GM12874 (cell line): ENCODE measurements at regions not wholly inside any gene's neighbourhood (a gene's known extent, or its start where the extent isn't known, plus 50 kb on each side); places are given as distances from the start of the nearest gene placed in this dataset.

Experiments used
- TF ChIP-seq, protein P1 (sequence below): IDR thresholded peaks from 2 replicates; pipeline ENCODE4 v1.5.1; 2011; ENCODE audit warnings: low read depth, mild to moderate bottlenecking, control low read depth, low read length, moderate library complexity; ENCODE audit not compliant: insufficient read depth

DNA sequence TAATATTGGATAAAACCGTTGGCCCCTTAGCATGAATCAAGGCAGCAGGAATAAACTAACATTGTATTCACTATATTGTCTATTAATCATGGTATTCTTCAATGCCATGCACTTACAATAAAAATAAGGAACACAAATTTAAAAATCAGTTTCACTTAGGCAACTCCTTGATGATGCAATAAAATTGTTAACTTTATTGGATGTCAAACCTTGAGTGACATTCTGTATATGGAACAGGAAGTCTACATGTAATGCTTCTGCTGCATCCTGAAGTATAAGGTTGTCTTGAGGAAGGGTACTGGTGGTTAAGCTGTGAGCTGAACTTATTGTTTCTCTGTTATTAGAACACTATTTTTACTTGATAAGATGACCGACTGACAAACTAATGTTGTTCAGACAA is 605.5 kb downstream of the SATB2 start:
- TF ChIP-seq, protein P1, sequence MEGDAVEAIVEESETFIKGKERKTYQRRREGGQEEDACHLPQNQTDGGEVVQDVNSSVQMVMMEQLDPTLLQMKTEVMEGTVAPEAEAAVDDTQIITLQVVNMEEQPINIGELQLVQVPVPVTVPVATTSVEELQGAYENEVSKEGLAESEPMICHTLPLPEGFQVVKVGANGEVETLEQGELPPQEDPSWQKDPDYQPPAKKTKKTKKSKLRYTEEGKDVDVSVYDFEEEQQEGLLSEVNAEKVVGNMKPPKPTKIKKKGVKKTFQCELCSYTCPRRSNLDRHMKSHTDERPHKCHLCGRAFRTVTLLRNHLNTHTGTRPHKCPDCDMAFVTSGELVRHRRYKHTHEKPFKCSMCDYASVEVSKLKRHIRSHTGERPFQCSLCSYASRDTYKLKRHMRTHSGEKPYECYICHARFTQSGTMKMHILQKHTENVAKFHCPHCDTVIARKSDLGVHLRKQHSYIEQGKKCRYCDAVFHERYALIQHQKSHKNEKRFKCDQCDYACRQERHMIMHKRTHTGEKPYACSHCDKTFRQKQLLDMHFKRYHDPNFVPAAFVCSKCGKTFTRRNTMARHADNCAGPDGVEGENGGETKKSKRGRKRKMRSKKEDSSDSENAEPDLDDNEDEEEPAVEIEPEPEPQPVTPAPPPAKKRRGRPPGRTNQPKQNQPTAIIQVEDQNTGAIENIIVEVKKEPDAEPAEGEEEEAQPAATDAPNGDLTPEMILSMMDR: no peak

DNA sequence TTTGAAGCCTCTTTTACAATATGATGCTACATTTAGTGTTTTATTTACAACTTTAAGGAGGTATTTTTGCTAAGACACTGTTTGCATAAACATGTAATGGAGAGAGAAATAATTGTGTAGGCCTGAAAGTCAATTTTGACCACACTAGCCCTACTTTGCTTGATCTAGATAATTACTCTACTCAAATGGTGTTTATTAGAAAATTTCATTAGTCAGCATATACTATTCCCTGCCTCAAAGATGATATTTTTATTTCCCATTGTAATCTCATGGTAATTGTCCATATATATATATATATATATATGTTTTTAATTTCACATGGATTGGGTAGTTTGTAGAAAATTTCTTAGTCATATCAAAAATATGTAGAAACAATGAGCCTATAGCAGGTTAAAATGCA is 632.2 kb downstream of the SATB2 start:
- TF ChIP-seq, protein P1: no peak

DNA sequence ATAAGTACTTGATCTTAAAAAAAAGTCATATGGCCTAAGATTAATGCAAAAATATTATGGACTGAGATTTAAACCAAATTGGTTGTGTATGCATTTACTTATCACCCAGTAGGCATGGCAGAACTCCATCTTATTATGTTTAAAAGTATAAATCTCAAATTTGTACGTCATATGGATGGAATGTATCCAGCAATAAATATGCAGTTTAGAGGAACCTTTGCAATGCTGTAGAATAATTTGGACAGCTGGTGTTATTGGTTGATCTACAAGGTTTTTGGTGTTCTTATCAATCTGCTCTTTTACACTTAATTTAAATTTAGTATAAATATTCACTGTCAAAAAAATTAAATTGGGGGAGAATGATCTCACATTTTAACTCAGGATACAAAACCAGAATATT is 640.2 kb downstream of the SATB2 start:
- TF ChIP-seq, protein P1: no peak

DNA sequence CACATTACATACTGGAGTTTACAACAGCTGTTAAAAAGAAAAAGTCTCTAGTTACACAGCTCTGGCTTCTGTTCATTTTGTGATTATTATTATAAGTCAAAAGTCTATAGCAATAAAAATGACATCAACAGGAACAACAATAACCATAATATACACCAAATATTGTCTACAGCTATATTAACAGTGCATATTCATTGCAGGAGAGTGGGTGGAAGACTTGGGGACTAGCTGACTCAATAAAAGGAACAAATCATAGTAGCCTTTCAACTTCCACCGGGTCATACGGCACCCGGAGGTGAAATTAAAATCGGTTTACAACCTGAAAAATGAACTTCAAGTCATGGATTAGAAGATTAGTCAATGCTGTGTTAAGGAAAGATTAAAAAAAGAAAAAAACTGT is 642.1 kb downstream of the SATB2 start:
- TF ChIP-seq, protein P1: no peak

DNA sequence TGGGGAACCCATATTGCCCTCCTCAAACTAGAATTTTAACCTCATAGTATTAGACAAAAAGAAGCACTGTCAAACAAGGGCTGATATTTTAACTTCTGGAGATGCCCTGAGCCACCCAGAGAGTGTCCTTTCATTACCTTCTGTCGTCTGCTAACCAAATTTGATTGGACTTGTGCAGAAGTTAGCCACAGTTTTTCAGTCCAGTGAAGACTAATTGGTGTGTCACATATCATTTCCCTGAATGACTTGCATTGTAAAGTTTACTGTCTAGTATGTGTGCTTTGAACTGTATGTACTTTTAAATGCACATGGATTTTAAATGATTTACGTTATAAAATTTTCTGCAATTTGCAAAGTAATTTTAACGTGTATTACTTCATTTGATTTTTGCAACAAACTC is 646.5 kb downstream of the SATB2 start:
- TF ChIP-seq, protein P1: no peak

DNA sequence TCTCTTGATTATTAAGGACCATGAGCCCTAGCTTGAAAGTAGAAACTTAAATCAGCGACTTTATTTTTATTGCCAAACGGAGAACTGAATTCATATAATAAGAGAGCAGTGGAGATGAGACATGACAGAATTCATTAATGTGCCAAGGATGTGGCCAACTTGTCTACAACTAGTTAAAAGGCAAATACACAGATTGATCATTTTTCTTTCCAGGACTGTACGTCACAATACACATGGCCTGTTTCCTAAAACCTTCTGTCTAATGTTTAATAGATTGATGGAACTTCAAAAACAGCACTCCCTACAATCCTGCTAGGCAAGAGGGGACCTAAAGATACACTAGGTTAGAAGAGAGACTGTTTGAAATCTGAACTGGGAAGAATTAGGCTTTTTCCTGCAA is 647.8 kb downstream of the SATB2 start:
- TF ChIP-seq, protein P1: no peak

DNA sequence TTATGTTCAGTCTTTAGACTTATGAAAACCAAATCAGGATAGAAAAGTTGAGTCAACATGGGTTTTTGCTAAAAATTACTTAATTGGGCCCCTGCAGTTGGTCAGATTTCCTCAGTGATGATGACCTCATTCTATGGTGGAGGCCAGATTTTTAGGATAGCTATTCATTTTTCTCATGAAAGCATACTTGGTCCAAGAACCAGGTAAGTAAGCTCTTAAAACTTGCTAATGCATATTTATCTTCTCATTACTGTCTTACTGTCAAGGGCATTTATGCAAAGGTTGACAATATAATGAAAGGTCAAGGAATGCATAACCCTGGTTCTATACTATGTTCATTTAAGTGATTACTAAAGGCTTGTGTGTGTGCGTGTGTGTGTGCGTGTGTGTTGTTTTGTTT is 650.6 kb downstream of the SATB2 start:
- TF ChIP-seq, protein P1: no peak

DNA sequence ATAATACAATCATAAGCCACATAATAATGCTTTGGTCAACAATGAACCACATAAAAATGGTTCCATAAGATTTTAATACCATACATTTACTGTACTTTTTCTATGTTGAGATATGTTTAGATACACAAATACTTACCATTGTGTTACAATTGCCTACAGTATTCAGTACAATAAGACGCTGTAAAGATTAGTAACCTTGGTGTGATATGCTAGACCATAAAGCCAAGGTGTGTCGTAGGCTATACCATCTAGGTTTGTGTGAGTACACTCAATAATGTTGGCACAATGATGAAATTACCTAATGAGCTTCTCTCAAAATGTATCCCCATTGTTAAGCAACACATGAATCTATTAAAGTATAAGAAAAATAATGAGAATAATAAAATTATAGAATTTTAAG is 662.3 kb downstream of the SATB2 start:
- TF ChIP-seq, protein P1: no peak
